Trophoblast cell (in vitro differentiated cells and primary cell): ENCODE measurements at regions not wholly inside any gene's neighbourhood (a gene's known extent, or its start where the extent isn't known, plus 50 kb on each side); places are given as distances from the start of the nearest gene placed in this dataset.

Experiments used
- DNase-seq, 2 donors: peaks; one replicate each; pipeline ENCODE4 v3.0.0-alpha.2; 2016
- H2AFZ ChIP-seq: 2 replicates; pipeline ENCODE4 v1.6.1; 2013; ENCODE audit warnings: low read length, moderate library complexity, mild to moderate bottlenecking; ENCODE audit not compliant: insufficient read depth, poor library complexity
- H2AK5ac ChIP-seq: 2 replicates; pipeline ENCODE4 v1.6.1; 2013; ENCODE audit warnings: mild to moderate bottlenecking, low read length
- H2BK120ac ChIP-seq: 2 replicates; pipeline ENCODE4 v1.6.1; 2013; ENCODE audit warnings: low read length, mild to moderate bottlenecking, moderate library complexity; ENCODE audit not compliant: insufficient read depth, poor library complexity
- H2BK12ac ChIP-seq: 2 replicates; pipeline ENCODE4 v1.6.1; 2013; ENCODE audit warnings: mild to moderate bottlenecking, low read length, moderate library complexity
- H2BK5ac ChIP-seq: 2 replicates; pipeline ENCODE4 v1.6.1; 2013; ENCODE audit warnings: low read length, low read depth, moderate library complexity, mild to moderate bottlenecking; ENCODE audit not compliant: poor library complexity
- H3K14ac ChIP-seq: 2 replicates; pipeline ENCODE4 v1.6.1; 2013; ENCODE audit warnings: mild to moderate bottlenecking, low read length
- H3K18ac ChIP-seq: 2 replicates; pipeline ENCODE4 v1.6.1; 2013; ENCODE audit warnings: mild to moderate bottlenecking, low read length
- H3K23ac ChIP-seq: 2 replicates; pipeline ENCODE4 v1.6.1; 2013; ENCODE audit warnings: low read length
- H3K27ac ChIP-seq: 2 replicates; pipeline ENCODE4 v1.5.1; 2013; ENCODE audit warnings: low read depth, mild to moderate bottlenecking, inconsistent platforms, low read length, moderate library complexity
- H3K27me3 ChIP-seq: 2 replicates; pipeline ENCODE4 v1.6.1; 2013; ENCODE audit warnings: inconsistent platforms, mild to moderate bottlenecking, low read length, moderate library complexity; ENCODE audit not compliant: insufficient read depth
- H3K36me3 ChIP-seq, 2 experiments: 1 replicate in 1 of 2; 2 replicates in 1 of 2; pipeline ENCODE4 v1.6.1; 2013; ENCODE audit warnings: low read length in 2 of 2, mild to moderate bottlenecking in 2 of 2, moderate library complexity in 1 of 2; ENCODE audit not compliant: insufficient read depth in 2 of 2, control insufficient read depth in 1 of 2
- H3K4ac ChIP-seq: 2 replicates; pipeline ENCODE4 v1.6.1; 2013; ENCODE audit warnings: low read depth, mild to moderate bottlenecking, low read length, moderate library complexity
- H3K4me1 ChIP-seq, 2 experiments: 1 replicate in 1 of 2; 2 replicates in 1 of 2; pipeline ENCODE4 v1.6.1; 2013; ENCODE audit warnings: low read length in 2 of 2, mild to moderate bottlenecking in 2 of 2, moderate library complexity in 1 of 2; ENCODE audit not compliant: insufficient read depth in 2 of 2, control insufficient read depth in 1 of 2
- H3K4me2 ChIP-seq: 2 replicates; pipeline ENCODE4 v1.6.1; 2013; ENCODE audit warnings: inconsistent platforms, mild to moderate bottlenecking, low read length, moderate library complexity
- H3K4me3 ChIP-seq: 2 replicates; pipeline ENCODE4 v1.5.1; 2013; ENCODE audit warnings: mild to moderate bottlenecking, low read depth, low read length, inconsistent platforms
- H3K79me1 ChIP-seq: one replicate; pipeline ENCODE4 v1.6.1; 2013; ENCODE audit warnings: low read length
- H3K79me2 ChIP-seq: 2 replicates; pipeline ENCODE4 v1.6.1; 2013; ENCODE audit warnings: low read length, mild to moderate bottlenecking; ENCODE audit not compliant: control insufficient read depth, insufficient read depth, poor library complexity
- H3K9ac ChIP-seq: 2 replicates; pipeline ENCODE4 v1.6.1; 2013; ENCODE audit warnings: mild to moderate bottlenecking, low read length
- H3K9me3 ChIP-seq: 2 replicates; pipeline ENCODE4 v1.6.1; 2013; ENCODE audit warnings: low read depth, mild to moderate bottlenecking, control low read depth, inconsistent platforms, low read length; ENCODE audit not compliant: insufficient read depth
- H4K12ac ChIP-seq: 2 replicates; pipeline ENCODE4 v1.6.1; 2013; ENCODE audit warnings: low read depth, mild to moderate bottlenecking, low read length, moderate library complexity
- H4K8ac ChIP-seq: 2 replicates; pipeline ENCODE4 v1.6.1; 2013; ENCODE audit warnings: low read depth, mild to moderate bottlenecking, low read length, moderate library complexity
- H4K91ac ChIP-seq: one replicate; pipeline ENCODE4 v1.6.1; 2013; ENCODE audit warnings: low read depth, mild to moderate bottlenecking, low read length, moderate library complexity
- WGBS: extraction: QIAGEN DNeasy Blood & Tissue Kit; methylation state at CpG from one replicate; pipeline ENCODE4 v1.1.7; 2013; ENCODE audit warnings: missing lambda C conversion rate; ENCODE audit not compliant: insufficient read length, insufficient coverage; ENCODE audit errors: extremely low coverage; 5-methylcytosine and 5-hydroxymethylcytosine counted together

GRCh38 chr3:152770296-152770695, 64.6 kb upstream of the P2RY1 start:
- Histone ChIP-seq H3K27me3 (no peaks in the 10 kb centered on the region), H2BK5ac (no peak overlapping the region), H3K79me1 (no peaks in the 10 kb centered on the region), H2BK12ac (no peak overlapping the region), H4K91ac (no peak overlapping the region), H2BK120ac (no peak overlapping the region), H3K79me2 (no peaks in the 10 kb centered on the region), H3K4ac (no peak overlapping the region), H3K4me3 (no peak overlapping the region), H2AK5ac (no peak overlapping the region), H3K36me3 (no peaks in the 10 kb centered on the region), H3K9ac (no peak overlapping the region), H3K4me2 (no peak overlapping the region), H4K12ac (no peak overlapping the region), H4K8ac (no peak overlapping the region), H3K23ac (no peak overlapping the region), H3K14ac (no peak overlapping the region), H3K9me3 (no peaks in the 10 kb centered on the region), H3K4me1 (no peaks in the 10 kb centered on the region), H3K18ac (no peak overlapping the region), H3K27ac (no peak overlapping the region), H2AFZ (no peak overlapping the region)
- no peak for DNase-seq
- WGBS = no CpG with 5 or more reads among the region's 2 CpGs

GRCh38 chr3:152771120-152771519, 63.8 kb upstream of the P2RY1 start:
- no peak overlapping the region for H4K91ac ChIP-seq
- no peak overlapping the region for H4K12ac ChIP-seq
- no peaks in the 10 kb centered on the region for H3K9me3 ChIP-seq
- H3K27ac ChIP-seq = no peak overlapping the region
- no peak overlapping the region for H2BK120ac ChIP-seq
- H3K9ac ChIP-seq = no peak overlapping the region
- no peak overlapping the region for H2BK5ac ChIP-seq
- no peak overlapping the region for H2BK12ac ChIP-seq
- WGBS = no CpG with 5 or more reads among the region's 1 CpG
- H3K4me3 ChIP-seq = no peak overlapping the region
- H3K79me2 ChIP-seq = no peaks in the 10 kb centered on the region
- H2AK5ac ChIP-seq = no peak overlapping the region
- no peaks in the 10 kb centered on the region for H3K36me3 ChIP-seq
- no peak overlapping the region for H3K23ac ChIP-seq
- no peak overlapping the region for H3K18ac ChIP-seq
- H3K14ac ChIP-seq = no peak overlapping the region
- H3K4ac ChIP-seq = no peak overlapping the region
- H3K79me1 ChIP-seq = no peaks in the 10 kb centered on the region
- H3K4me1 ChIP-seq = no peaks in the 10 kb centered on the region
- no peak overlapping the region for H3K4me2 ChIP-seq
- H4K8ac ChIP-seq = no peak overlapping the region
- H2AFZ ChIP-seq = no peak overlapping the region
- H3K27me3 ChIP-seq = no peaks in the 10 kb centered on the region
- DNase-seq = no peak

- H3K4me3 ChIP-seq = no peak overlapping the region
- H3K4me2 ChIP-seq = no peak overlapping the region
- DNase-seq = no peak
- H3K14ac ChIP-seq = no peak overlapping the region
- H2BK120ac ChIP-seq = no peak overlapping the region
- no peak overlapping the region for H2BK5ac ChIP-seq
- no peak overlapping the region for H2AFZ ChIP-seq
- no peak overlapping the region for H4K91ac ChIP-seq
- no peak overlapping the region for H2BK12ac ChIP-seq
- H3K4ac ChIP-seq = no peak overlapping the region
- no peaks in the 10 kb centered on the region for H3K27me3 ChIP-seq
- no CpG with 5 or more reads among the region's 2 CpGs for WGBS
- H3K18ac ChIP-seq = no peak overlapping the region
- H4K12ac ChIP-seq = no peak overlapping the region
- no peak overlapping the region for H3K27ac ChIP-seq
- no peaks in the 10 kb centered on the region for H3K36me3 ChIP-seq
- H3K23ac ChIP-seq = no peak overlapping the region
- H3K79me1 ChIP-seq = no peaks in the 10 kb centered on the region
- H3K79me2 ChIP-seq = no peaks in the 10 kb centered on the region
- H3K9me3 ChIP-seq = no peaks in the 10 kb centered on the region
- no peaks in the 10 kb centered on the region for H3K4me1 ChIP-seq
- H3K9ac ChIP-seq = no peak overlapping the region
- no peak overlapping the region for H2AK5ac ChIP-seq
- no peak overlapping the region for H4K8ac ChIP-seq
Measured at GRCh38 chr3:152772674-152773225, 62.2 kb upstream of the P2RY1 start.

GRCh38 chr3:152773633-152774032, 61.3 kb upstream of the P2RY1 start:
- Histone ChIP-seq H3K14ac (no peak overlapping the region), H3K23ac (no peak overlapping the region), H3K9me3 (no peaks in the 10 kb centered on the region), H3K18ac (no peak overlapping the region), H2BK5ac (no peak overlapping the region), H3K4ac (no peak overlapping the region), H3K4me1 (no peaks in the 10 kb centered on the region), H3K27ac (no peak overlapping the region), H2BK120ac (no peak overlapping the region), H4K12ac (no peak overlapping the region), H3K79me2 (no peaks in the 10 kb centered on the region), H3K4me3 (no peak overlapping the region), H2AFZ (no peak overlapping the region), H4K8ac (no peak overlapping the region), H2AK5ac (no peak overlapping the region), H3K36me3 (no peaks in the 10 kb centered on the region), H3K4me2 (no peak overlapping the region), H3K79me1 (no peaks in the 10 kb centered on the region), H2BK12ac (no peak overlapping the region), H3K9ac (no peak overlapping the region), H4K91ac (no peak overlapping the region), H3K27me3 (no peaks in the 10 kb centered on the region)
- no peak for DNase-seq
